HG02943 (cell line): ENCODE measurements at regions not wholly inside any gene's neighbourhood (a gene's known extent, or its start where the extent isn't known, plus 50 kb on each side); places are given as distances from the start of the nearest gene placed in this dataset.

Experiments used
- ATAC-seq: cut with Tn5 transposase; IDR thresholded peaks from one replicate; pipeline ENCODE4 v1.9.1; 2021; ENCODE audit warnings: mild to moderate bottlenecking, low read depth, moderate library complexity; ENCODE audit not compliant: unreplicated experiment

DNA sequence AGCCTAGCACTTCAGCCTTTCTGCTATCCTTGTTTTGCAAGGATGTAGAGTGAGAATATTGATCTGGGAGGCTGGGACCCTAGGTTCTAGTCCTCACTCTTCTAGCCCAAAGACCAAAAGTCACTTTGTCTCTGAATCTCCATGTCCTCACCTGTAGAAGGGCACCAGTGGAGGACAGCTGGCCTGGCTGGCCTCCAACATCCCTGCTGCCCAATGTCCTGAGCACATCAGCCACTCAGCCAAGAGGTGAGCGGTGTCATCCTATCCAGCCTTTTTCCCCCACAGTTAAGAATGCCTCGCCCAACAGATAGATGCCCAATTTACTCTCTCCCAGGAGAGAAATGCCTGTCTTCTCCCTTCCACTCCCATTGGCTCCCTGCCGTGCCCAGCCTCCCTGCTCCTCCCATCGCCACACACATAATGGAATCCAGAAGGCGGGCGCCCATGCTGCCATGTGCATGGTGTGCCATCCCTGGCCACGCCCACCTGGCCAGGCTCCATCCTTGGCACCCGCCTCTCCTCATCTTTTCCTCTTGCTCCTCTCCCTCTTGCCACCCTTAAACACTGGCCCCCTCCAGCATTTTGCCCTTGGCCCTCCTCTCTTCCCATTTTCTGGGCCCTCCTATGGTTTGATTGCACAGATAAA lies 157.3 kb upstream of the SDK2 start:
- no peak for ATAC-seq

- no peak for ATAC-seq
These were observed 158.1 kb upstream of the SDK2 start for GRCh38 chr17:73802314-73802713.

DNA sequence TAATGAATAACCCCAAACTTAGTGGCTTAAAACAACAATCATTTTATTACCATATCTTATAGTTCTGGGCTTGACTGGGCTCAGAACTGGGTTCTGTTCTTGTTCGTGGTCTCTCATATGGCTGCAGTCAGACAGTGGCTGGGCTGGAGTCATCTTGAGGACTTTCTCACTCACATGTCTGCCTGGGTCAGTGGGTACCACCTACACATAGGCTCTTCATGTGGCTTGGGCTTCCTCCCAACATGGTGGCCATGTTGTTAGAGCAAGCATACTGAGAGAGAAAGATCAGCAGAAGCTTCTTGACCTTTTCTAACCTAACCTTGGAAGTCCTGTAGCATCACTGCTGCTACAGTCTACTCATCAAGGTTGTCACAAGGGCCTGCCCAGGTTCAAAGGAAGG lies 158.6 kb upstream of the SDK2 start:
- ATAC-seq: no peak

- no peak for ATAC-seq
These were observed 159.8 kb upstream of the SDK2 start for GRCh38 chr17:73803964-73804435.

DNA sequence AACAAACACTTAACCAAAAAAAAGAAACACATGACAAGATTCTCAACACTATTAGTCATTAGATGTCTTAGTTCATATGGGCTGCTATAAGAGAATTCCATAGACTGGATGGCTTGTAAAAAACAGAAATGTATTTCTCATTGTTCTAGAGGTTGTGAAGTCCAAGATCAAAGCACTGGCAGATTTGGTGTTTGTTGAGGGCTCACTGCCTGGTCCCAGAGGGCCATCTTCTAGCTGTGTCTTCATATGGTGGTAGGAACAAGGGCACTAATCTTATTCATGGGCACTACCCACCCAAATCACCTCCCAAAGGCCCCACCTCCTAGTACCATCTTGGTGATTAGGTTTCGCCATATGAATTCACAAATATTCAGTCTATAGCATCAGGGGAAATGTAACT lies 162.5 kb upstream of the SDK2 start:
- ATAC-seq: no peak

- no peak for ATAC-seq
These were observed 169.0 kb upstream of the SDK2 start for GRCh38 chr17:73813201-73813600.

GRCh38 chr17:73814075-73814474 lies 169.8 kb upstream of the SDK2 start:
- ATAC-seq: no peak

GRCh38 chr17:73815474-73815873 lies 171.2 kb upstream of the SDK2 start:
- no peak for ATAC-seq

- no peak for ATAC-seq
These were observed 175.5 kb upstream of the SDK2 start for GRCh38 chr17:73819440-73820395.

GRCh38 chr17:73820686-73821448 lies 176.6 kb upstream of the SDK2 start:
- no peak for ATAC-seq

- no peak for ATAC-seq
These were observed 177.4 kb upstream of the SDK2 start for GRCh38 chr17:73821665-73822064.

- ATAC-seq: no peak
These were observed 178.1 kb upstream of the SDK2 start for GRCh38 chr17:73822371-73822770.

DNA sequence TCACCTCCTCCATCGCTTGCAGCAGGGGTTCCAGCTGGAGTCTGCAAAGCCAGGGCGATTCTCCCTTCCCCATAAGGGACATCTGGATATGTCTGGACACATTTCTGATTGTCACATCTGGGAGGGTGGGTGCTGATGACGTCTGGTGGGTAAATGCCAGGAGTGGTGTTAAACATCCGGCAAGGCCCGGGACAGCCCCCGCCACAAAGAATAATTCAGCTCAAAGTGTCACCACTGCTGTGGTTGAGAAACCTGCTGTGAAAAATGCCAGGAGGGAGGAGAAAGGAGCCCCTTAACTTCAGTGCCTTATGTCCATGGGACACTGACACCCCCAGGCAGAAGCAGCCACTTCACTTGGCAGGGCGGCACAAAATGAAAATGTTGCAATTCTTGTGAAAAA lies 179.4 kb upstream of the SDK2 start:
- no peak for ATAC-seq

DNA sequence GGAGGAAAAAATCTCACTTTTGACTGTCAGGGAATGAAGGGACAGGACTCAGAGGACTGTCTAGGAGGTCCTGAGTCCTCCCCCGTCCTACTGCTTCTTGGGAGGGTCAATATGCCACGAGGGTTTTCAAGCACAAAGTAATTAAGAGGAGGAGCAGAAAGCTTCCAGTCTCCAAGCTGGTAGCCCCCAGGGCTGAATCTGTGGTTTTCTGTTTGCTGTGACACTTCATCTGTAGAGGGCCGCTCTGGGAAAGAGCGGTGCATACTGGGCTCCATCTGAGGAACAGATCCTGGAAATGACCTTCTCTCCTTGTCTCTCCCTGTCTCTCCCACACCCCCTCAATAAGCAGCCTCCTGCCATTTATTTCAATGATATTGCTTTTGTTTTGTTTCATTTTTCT lies 180.1 kb upstream of the SDK2 start:
- ATAC-seq: no peak

- ATAC-seq: no peak
These were observed 182.1 kb upstream of the SDK2 start for GRCh38 chr17:73826181-73826871.

GRCh38 chr17:73826872-73827228 lies 182.6 kb upstream of the SDK2 start:
- no peak for ATAC-seq

GRCh38 chr17:73827627-73828291 lies 183.5 kb upstream of the SDK2 start:
- ATAC-seq: no peak

GRCh38 chr17:73829676-73830280 lies 185.5 kb upstream of the SDK2 start:
- ATAC-seq: no peak

DNA sequence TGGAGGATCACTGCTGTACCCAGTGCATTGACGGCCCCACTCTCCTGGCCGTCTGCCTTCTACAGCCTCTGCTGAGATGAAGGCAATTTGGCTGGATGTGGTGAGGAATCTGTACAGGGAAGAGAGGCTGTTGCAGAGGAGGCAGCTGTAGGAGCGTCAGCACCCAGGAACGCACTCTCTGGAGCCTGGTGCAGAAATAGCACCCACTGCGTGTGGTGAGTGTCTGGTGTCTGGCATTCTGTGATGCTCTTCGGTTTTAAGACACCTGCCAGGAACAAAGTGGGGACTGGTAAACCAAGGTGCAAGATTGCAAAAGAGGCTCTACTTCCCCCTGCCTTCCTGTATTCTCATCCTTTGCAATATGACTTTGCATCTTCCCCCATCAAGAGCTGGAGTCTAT lies 187.5 kb upstream of the SDK2 start:
- ATAC-seq: no peak
